B cell (primary cell): ENCODE measurements at regions not wholly inside any gene's neighbourhood (a gene's known extent, or its start where the extent isn't known, plus 50 kb on each side); places are given as distances from the start of the nearest gene placed in this dataset.
"Not testable (repeated sequence)": the region's sequence is repeated elsewhere in the genome, so short reads cannot be mapped to it uniquely, and the experiment has no call there.

Experiments
- ATAC-seq: fragments of 200-7000 bp; cut with Tn5 transposase; one replicate; pipeline ENCODE4 v1.10.0; 2021; ENCODE audit warnings: low read depth, mild to moderate bottlenecking, moderate number of reproducible peaks, moderate library complexity
- CTCF ChIA-PET: fragments of 350-600 bp; sonication (Branson Sonifier 250); formaldehyde crosslinking; loops from one replicate; lab custom pipeline; 2021; ENCODE audit warnings: antibody characterized with exemption, inconsistent platforms; lab: Charles Lee
- POLR2A ChIA-PET: fragments of 350-600 bp; sonication (Branson Sonifier 250); formaldehyde crosslinking; loops from one replicate; lab custom pipeline; 2021; ENCODE audit warnings: antibody characterized with exemption; lab: Charles Lee
- DNase-seq: peaks from one replicate; pipeline ENCODE4 v3.0.0; 2013
- H2AFZ ChIP-seq: 2 replicates; pipeline ENCODE4 v1.6.1; 2012; ENCODE audit warnings: mild to moderate bottlenecking, low read depth, low read length; ENCODE audit not compliant: insufficient read depth, poor library complexity, severe bottlenecking
- H3K27ac ChIP-seq, 2 donors: 1 replicate in 1 of 2; 2 replicates in 1 of 2; pipeline ENCODE4 v1.5.1; 2012 to 2013; ENCODE audit warnings: low read length in 2 of 2, mild to moderate bottlenecking in 2 of 2, moderate library complexity in 1 of 2
- H3K27me3 ChIP-seq, 4 experiments: fragments of 200-600 bp in 1 of 4; sonication (generic) in 1 of 4; replicated peaks in 1 of 4; 1 replicate in 2 of 4; 2 replicates in 2 of 4; pipeline versions ENCODE4 v1.6.1 to v1.7.0; 2013 to 2016; ENCODE audit warnings: low read length in 3 of 4, mild to moderate bottlenecking in 2 of 4, mixed read lengths in 1 of 4, moderate library complexity in 1 of 4; ENCODE audit not compliant: insufficient read depth in 4 of 4, control insufficient read depth in 3 of 4; ENCODE audit errors: control extremely low read depth in 1 of 4
- H3K36me3 ChIP-seq, 2 experiments: replicated peaks in 1 of 2; 1 replicate in 1 of 2; 2 replicates in 1 of 2; pipeline versions ENCODE4 v1.6.1 to v1.7.1; 2013; ENCODE audit warnings: low read length in 1 of 2; ENCODE audit not compliant: insufficient read depth in 2 of 2, control insufficient read depth in 1 of 2; ENCODE audit errors: control extremely low read depth in 1 of 2, extremely low read depth in 1 of 2
- H3K4me1 ChIP-seq, 2 donors: fragments of 200-600 bp in 1 of 2; sonication (generic) in 1 of 2; 1 replicate in 1 of 2; 2 replicates in 1 of 2; pipeline versions ENCODE4 v1.5.1 to v1.6.1; 2013 to 2017; ENCODE audit warnings: low read length in 2 of 2; ENCODE audit not compliant: control insufficient read depth in 2 of 2, insufficient read depth in 2 of 2
- H3K4me2 ChIP-seq: replicated peaks from 2 replicates; pipeline ENCODE3; 2012; ENCODE audit warnings: mild to moderate bottlenecking, low read depth, low read length; ENCODE audit not compliant: poor library complexity, severe bottlenecking
- H3K4me3 ChIP-seq, 5 experiments: fragments of 200-600 bp in 1 of 5; sonication (generic) in 1 of 5; 1 replicate in 3 of 5; 2 replicates in 2 of 5; pipeline versions ENCODE4 v1.5.1 to v1.7.0; 2011 to 2016; ENCODE audit warnings: low read length in 4 of 5, mild to moderate bottlenecking in 4 of 5, low read depth in 2 of 5, control low read depth in 1 of 5, moderate library complexity in 1 of 5; ENCODE audit not compliant: insufficient read depth in 1 of 5; ENCODE audit errors: control extremely low read depth in 1 of 5, extremely low read depth in 1 of 5
- H3K79me2 ChIP-seq: fragments of 200-600 bp; sonication (generic); one replicate; pipeline ENCODE4 v1.6.0; 2016; ENCODE audit warnings: low read length; ENCODE audit not compliant: control insufficient read depth, insufficient read depth
- H3K9ac ChIP-seq: fragments of 200-600 bp; sonication (generic); 2 replicates; pipeline ENCODE4 v1.6.1; 2017; ENCODE audit warnings: mild to moderate bottlenecking, low read length, moderate library complexity
- H3K9me3 ChIP-seq, 3 donors: one replicate each; pipeline versions ENCODE4 v1.6.1 to v1.7.1; 2013; ENCODE audit warnings: low read length in 2 of 3; ENCODE audit not compliant: control insufficient read depth in 2 of 3, insufficient read depth in 1 of 3; ENCODE audit errors: control extremely low read depth in 1 of 3
- H4K20me1 ChIP-seq: 2 replicates; pipeline ENCODE4 v1.6.0; 2012; ENCODE audit warnings: mild to moderate bottlenecking, low read length; ENCODE audit not compliant: insufficient read depth, control insufficient read depth, poor library complexity, severe bottlenecking
- H3K27ac Mint-ChIP-seq: one replicate; pipeline ENCODE4 v1.8.0; 2021; ENCODE audit warnings: mixed read lengths
- H3K27me3 Mint-ChIP-seq: one replicate; pipeline ENCODE4 v1.8.0; 2021; ENCODE audit warnings: mixed read lengths
- H3K4me1 Mint-ChIP-seq: one replicate; pipeline ENCODE4 v1.8.0; 2021; ENCODE audit warnings: mixed read lengths
- H3K4me3 Mint-ChIP-seq: one replicate; pipeline ENCODE4 v1.8.0; 2021; ENCODE audit warnings: mixed read lengths
- H3K9me3 Mint-ChIP-seq: one replicate; pipeline ENCODE4 v1.8.0; 2022; ENCODE audit warnings: mixed read lengths; ENCODE audit not compliant: insufficient read depth
- CTCF ChIP-seq: fragments of 200-600 bp; IDR thresholded peaks from one replicate; pipeline ENCODE4 v1.8.0; 2022; ENCODE audit warnings: antibody characterized with exemption, mild to moderate bottlenecking
- EZH2 ChIP-seq: IDR thresholded peaks from 2 replicates; pipeline ENCODE4 v1.6.1; 2012; ENCODE audit warnings: borderline replicate concordance, low read depth, mild to moderate bottlenecking, moderate library complexity, low read length; ENCODE audit not compliant: insufficient read depth, poor library complexity, severe bottlenecking
- WGBS: methylation state at CpG from one replicate; pipeline ENCODE4 v1.1.5; 2013; ENCODE audit warnings: missing lambda C conversion rate; ENCODE audit not compliant: insufficient coverage; 5-methylcytosine and 5-hydroxymethylcytosine counted together
- intact Hi-C: fragments of 100-400 bp; cut with micrococcal nuclease; formaldehyde crosslinking; loops from one replicate; pipeline ENCODE4 v1.10.0; 2022

DNA sequence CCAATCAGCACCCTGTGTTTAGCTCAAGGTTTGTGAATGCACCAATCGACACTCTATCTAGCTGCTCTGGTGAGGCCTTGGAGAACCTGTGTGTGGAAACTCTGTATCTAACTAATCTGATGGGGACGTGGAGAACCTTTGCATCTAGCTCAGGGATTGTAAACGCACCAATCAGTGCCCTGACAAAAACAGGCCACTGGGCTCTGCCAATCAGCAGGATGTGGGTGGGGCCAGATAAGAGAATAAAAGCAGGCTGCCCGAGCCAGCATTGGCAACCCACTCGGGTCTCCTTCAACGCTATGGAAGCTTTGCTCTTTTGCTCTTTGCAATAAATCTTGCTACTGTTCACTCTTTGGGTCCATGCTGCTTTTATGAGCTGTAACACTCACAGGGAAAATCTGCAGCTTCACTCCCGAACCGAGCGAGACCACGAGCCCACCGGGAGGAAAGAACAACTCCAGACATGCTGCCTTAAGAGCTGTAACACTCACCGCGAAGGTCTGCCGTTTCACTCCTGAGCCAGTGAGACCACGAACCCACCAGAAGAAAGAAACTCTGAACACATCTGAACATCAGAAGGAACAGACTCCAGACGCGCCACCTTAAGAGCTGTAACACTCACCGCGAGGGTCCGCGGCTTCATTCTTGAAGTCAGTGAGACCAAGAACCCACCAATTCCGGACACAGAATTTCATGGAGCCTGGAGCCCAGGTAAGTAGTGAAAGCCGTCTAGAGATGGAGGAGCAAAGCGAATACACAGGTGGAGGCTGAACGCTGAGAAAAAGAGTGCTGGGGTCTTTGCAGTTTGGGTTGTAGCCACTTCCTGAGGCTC, 92.8 kb downstream of the ANKRD10 start:
- H3K4me1 Mint-ChIP-seq, H3K9me3 Mint-ChIP-seq, H3K9ac ChIP-seq, H3K27ac Mint-ChIP-seq, H3K27me3 ChIP-seq, ATAC-seq, H3K4me2 ChIP-seq, H3K27me3 Mint-ChIP-seq, H3K79me2 ChIP-seq, POLR2A ChIA-PET, H3K27ac ChIP-seq, H3K36me3 ChIP-seq, H3K4me3 ChIP-seq, H2AFZ ChIP-seq, H3K4me1 ChIP-seq, H4K20me1 ChIP-seq, DNase-seq, intact Hi-C loops, H3K4me3 Mint-ChIP-seq, H3K9me3 ChIP-seq: not testable (repeated sequence)
- 91% methylated on average over 17 of the region's 25 CpGs for WGBS
- CTCF ChIA-PET, result interaction anchor here (1.0 to 4.5 kb wide), 4 partner anchors 177 to 369 kb away, joined by 3 to 27 read pairs (median 6); no protein-coding TSS in a partner anchor

- Histone ChIP-seq H3K27me3 (peaks cover 0 to 8% (median 0%) of the 10 kb centered on the region in 4 experiments), H2AFZ (no peak overlapping the region), H3K36me3 (no peaks in the 10 kb centered on the region), H4K20me1 (no peaks in the 10 kb centered on the region), H3K4me3 (no peak overlapping the region), H3K4me1 (peaks cover 0 to 7% of the 10 kb centered on the region in 2 donors), H3K79me2 (no peaks in the 10 kb centered on the region), H3K4me2 (no peak overlapping the region), H3K9ac (no peak overlapping the region), H3K9me3 (no peaks in the 10 kb centered on the region), H3K27ac (no peak overlapping the region)
- no peak overlapping the region for H3K4me3 Mint-ChIP-seq
- ATAC-seq, result no peak
- CTCF ChIA-PET, result interaction anchor here (1.4 to 4.5 kb wide), 3 partner anchors 178 to 369 kb away, joined by 3 to 27 read pairs (median 8); no protein-coding TSS in a partner anchor
- TF ChIP-seq EZH2 (no peak), CTCF (no peak)
- intact Hi-C loops, result no loop called here
- no peak for DNase-seq
- H3K27ac Mint-ChIP-seq, result no peak overlapping the region
- peaks cover 5% of the 10 kb centered on the region for H3K27me3 Mint-ChIP-seq
- no peaks in the 10 kb centered on the region for H3K9me3 Mint-ChIP-seq
- POLR2A ChIA-PET, result no interaction called here
- WGBS, result 40% methylated on average over 1 of the region's 10 CpGs
- peaks cover 3% of the 10 kb centered on the region for H3K4me1 Mint-ChIP-seq
These were observed 92.3 kb downstream of the ANKRD10 start for GRCh38 chr13:110822669-110822945.
